NCI-H2196 (cell line): ENCODE measurements at regions not wholly inside any gene's neighbourhood (a gene's known extent, or its start where the extent isn't known, plus 50 kb on each side); places are given as distances from the start of the nearest gene placed in this dataset.
A peak's percentile ranks its signal among the peaks of the same experiment; 100 is the strongest.

ENCODE experiments used
- DNase-seq: peaks from one replicate; lab custom pipeline; 2025; ENCODE audit not compliant: unreplicated experiment; lab: John Stamatoyannopoulos, UW

GRCh38 chr9:7246917-7247522 is 489.2 kb downstream of the KDM4C start:
- DNase-seq: no peak

GRCh38 chr9:7245976-7246580 is 488.3 kb downstream of the KDM4C start:
- DNase-seq: no peak

- no peak for DNase-seq
These were observed 486.1 kb downstream of the KDM4C start for GRCh38 chr9:7243838-7244237.

GRCh38 chr9:7242126-7242525 is 484.4 kb downstream of the KDM4C start:
- DNase-seq: no peak

- DNase-seq: no peak
These were observed 483.9 kb downstream of the KDM4C start for GRCh38 chr9:7241694-7242093.

- no peak for DNase-seq
These were observed 483.0 kb downstream of the KDM4C start for GRCh38 chr9:7240569-7241311.

- DNase-seq: no peak
These were observed 481.9 kb downstream of the KDM4C start for GRCh38 chr9:7239708-7240107.

GRCh38 chr9:7238247-7238637 is 480.5 kb downstream of the KDM4C start:
- DNase-seq: no peak

- peak; percentile 78 for DNase-seq
These were observed 479.9 kb downstream of the KDM4C start for GRCh38 chr9:7237473-7238246.

- DNase-seq: no peak
These were observed 478.4 kb downstream of the KDM4C start for GRCh38 chr9:7236186-7236585.

GRCh38 chr9:7234144-7234543 is 476.4 kb downstream of the KDM4C start:
- DNase-seq: no peak

GRCh38 chr9:7229571-7229970 is 471.8 kb downstream of the KDM4C start:
- DNase-seq: no peak

GRCh38 chr9:7228726-7229125 is 471.0 kb downstream of the KDM4C start:
- DNase-seq: no peak

GRCh38 chr9:7227951-7228350 is 470.2 kb downstream of the KDM4C start:
- no peak for DNase-seq

- DNase-seq: no peak
These were observed 468.4 kb downstream of the KDM4C start for GRCh38 chr9:7226007-7226640.
